HG03521 (cell line): ENCODE measurements at regions not wholly inside any gene's neighbourhood (a gene's known extent, or its start where the extent isn't known, plus 50 kb on each side); places are given as distances from the start of the nearest gene placed in this dataset.
"Not testable (repeated sequence)": the region's sequence is repeated elsewhere in the genome, so short reads cannot be mapped to it uniquely, and the experiment has no call there.

Source experiments
- ATAC-seq: cut with Tn5 transposase; IDR thresholded peaks from one replicate; pipeline ENCODE4 v1.9.1; 2021; ENCODE audit warnings: mild to moderate bottlenecking, moderate library complexity; ENCODE audit not compliant: unreplicated experiment

- no peak for ATAC-seq
Observed at GRCh38 chrX:131219271-131219670, 69.8 kb downstream of the IGSF1 start.

- ATAC-seq = no peak
Observed at GRCh38 chrX:131217989-131218388, 71.1 kb downstream of the IGSF1 start.

DNA sequence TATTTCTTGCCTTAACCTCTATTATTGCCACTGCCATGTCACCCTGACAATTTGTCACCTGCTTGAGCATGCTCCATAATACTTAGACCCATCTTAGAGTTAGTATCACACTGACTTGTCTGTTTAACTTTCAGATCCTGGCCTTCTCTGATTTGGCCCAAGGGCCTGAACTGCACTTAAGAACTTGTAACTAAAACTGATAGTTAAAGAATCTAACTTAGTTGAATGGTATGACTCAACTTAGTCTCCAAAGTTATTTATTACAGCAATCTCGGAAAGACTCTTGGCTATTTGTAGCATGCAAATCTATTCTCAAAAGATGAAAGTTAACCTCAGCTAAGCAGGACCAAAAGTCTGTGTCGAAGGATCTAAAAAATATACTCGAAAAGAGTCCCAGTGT is 72.3 kb downstream of the IGSF1 start:
- ATAC-seq = peak; percentile 75

GRCh38 chrX:131213400-131213799 is 75.7 kb downstream of the IGSF1 start:
- ATAC-seq = no peak

- ATAC-seq = no peak
Observed at GRCh38 chrX:131202766-131203165, 86.3 kb downstream of the IGSF1 start.

GRCh38 chrX:131201986-131202385 is 87.1 kb downstream of the IGSF1 start:
- no peak for ATAC-seq

DNA sequence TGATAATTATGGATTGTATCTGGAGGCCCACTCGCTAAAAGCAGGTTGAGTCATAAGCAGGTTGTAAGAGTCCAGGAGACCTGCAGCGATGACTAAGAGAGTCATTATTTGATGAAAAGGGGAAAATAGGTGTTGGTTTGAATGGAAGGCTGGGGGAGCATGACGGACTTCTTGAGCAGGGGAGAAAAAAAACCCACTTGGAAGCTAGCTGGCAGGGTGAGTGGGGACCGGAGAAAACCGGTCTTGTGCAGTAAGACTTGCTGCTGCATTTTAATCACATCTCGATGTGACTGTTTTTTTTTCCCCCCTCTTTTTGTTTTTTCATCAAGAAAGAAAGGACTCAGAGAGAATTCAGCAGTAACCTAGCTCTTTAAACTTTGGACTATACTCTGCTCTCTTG is 90.0 kb downstream of the IGSF1 start:
- no peak for ATAC-seq

GRCh38 chrX:131187206-131187605 is 101.9 kb downstream of the IGSF1 start:
- ATAC-seq = no peak

GRCh38 chrX:131170148-131170547 is 112.0 kb downstream of the ARHGAP36 start:
- no peak for ATAC-seq

- not testable (repeated sequence) for ATAC-seq
Observed at GRCh38 chrX:131163645-131164044, 105.5 kb downstream of the ARHGAP36 start.

- not testable (repeated sequence) for ATAC-seq
Observed at GRCh38 chrX:131157656-131158055, 99.5 kb downstream of the ARHGAP36 start.

- ATAC-seq = no peak
Observed at GRCh38 chrX:131146702-131147101, 88.6 kb downstream of the ARHGAP36 start.
